ENCODE measurements at regions not wholly inside any gene's neighbourhood (a gene's known extent, or its start where the extent isn't known, plus 50 kb on each side); places are given as distances from the start of the nearest gene placed in this dataset.

GRCh38 chr3:153910387-153910786, 210.8 kb upstream of the ARHGEF26 start:
- no peaks in the 10 kb centered on the region for H3K36me3 ChIP-seq
- H3K4me1 ChIP-seq (replicated peaks) = no peaks in the 10 kb centered on the region
- no peaks in the 10 kb centered on the region for H3K27me3 ChIP-seq (replicated peaks; ENCODE audit: insufficient read depth)
- H3K4me3 ChIP-seq = no peak overlapping the region
- intact Hi-C loops (cut with DNase I) = no loop called here
- 45% methylated on average over 1 of the region's 1 CpG for WGBS
- no peaks in the 10 kb centered on the region for H3K9me3 ChIP-seq
- no peak for DNase-seq (ENCODE audit: low spot score)
- H3K27ac ChIP-seq = no peak overlapping the region
- no peak for TF ChIP-seq POLR2AphosphoS5 (IDR thresholded peaks at IDR 0.05)
- no peak for TF ChIP-seq POLR2A (IDR thresholded peaks at IDR 0.05)
- TF ChIP-seq CTCF (IDR thresholded peaks at IDR 0.05) = no peak

- Histone ChIP-seq H3K9me3 (no peaks in the 10 kb centered on the region), H3K4me3 (no peak overlapping the region), H3K27me3 (replicated peaks; ENCODE audit: insufficient read depth) (no peaks in the 10 kb centered on the region), H3K27ac (no peak overlapping the region), H3K4me1 (replicated peaks) (no peaks in the 10 kb centered on the region), H3K36me3 (no peaks in the 10 kb centered on the region)
- 91% methylated on average over 2 of the region's 2 CpGs for WGBS
- intact Hi-C loops (cut with DNase I) = no loop called here
- no peak for DNase-seq (ENCODE audit: low spot score)
- TF ChIP-seq POLR2AphosphoS5 (IDR thresholded peaks at IDR 0.05) = no peak
- TF ChIP-seq CTCF (IDR thresholded peaks at IDR 0.05) = no peak
- no peak for TF ChIP-seq POLR2A (IDR thresholded peaks at IDR 0.05)
Measured at GRCh38 chr3:153911116-153911515, 210.1 kb upstream of the ARHGEF26 start.

- no peak for DNase-seq (ENCODE audit: low spot score)
- Histone ChIP-seq H3K4me1 (replicated peaks) (no peaks in the 10 kb centered on the region), H3K4me3 (no peak overlapping the region), H3K27me3 (replicated peaks; ENCODE audit: insufficient read depth) (no peaks in the 10 kb centered on the region), H3K36me3 (no peaks in the 10 kb centered on the region), H3K9me3 (no peaks in the 10 kb centered on the region), H3K27ac (no peak overlapping the region)
- 64% methylated on average over 1 of the region's 1 CpG for WGBS
- TF ChIP-seq CTCF (IDR thresholded peaks at IDR 0.05) = no peak
- TF ChIP-seq POLR2AphosphoS5 (IDR thresholded peaks at IDR 0.05) = no peak
- intact Hi-C loops (cut with DNase I) = no loop called here
Measured at GRCh38 chr3:153919773-153920172, 201.4 kb upstream of the ARHGEF26 start.

GRCh38 chr3:153921826-153922225, 199.4 kb upstream of the ARHGEF26 start:
- Histone ChIP-seq H3K27ac (no peak overlapping the region), H3K36me3 (no peaks in the 10 kb centered on the region), H3K4me3 (no peak overlapping the region), H3K4me1 (replicated peaks) (no peaks in the 10 kb centered on the region), H3K27me3 (replicated peaks; ENCODE audit: insufficient read depth) (no peaks in the 10 kb centered on the region), H3K9me3 (no peaks in the 10 kb centered on the region)
- intact Hi-C loops (cut with DNase I) = no loop called here
- no peak for DNase-seq (ENCODE audit: low spot score)
- TF ChIP-seq POLR2AphosphoS5 (IDR thresholded peaks at IDR 0.05) (no peak), POLR2A (IDR thresholded peaks at IDR 0.05) (no peak), CTCF (IDR thresholded peaks at IDR 0.05) (no peak)

- no peaks in the 10 kb centered on the region for H3K9me3 ChIP-seq
- no peaks in the 10 kb centered on the region for H3K36me3 ChIP-seq
- no peaks in the 10 kb centered on the region for H3K4me1 ChIP-seq (replicated peaks)
- 92% methylated on average over 2 of the region's 2 CpGs for WGBS
- no peak overlapping the region for H3K27ac ChIP-seq
- no peak for TF ChIP-seq POLR2AphosphoS5 (IDR thresholded peaks at IDR 0.05)
- TF ChIP-seq POLR2A (IDR thresholded peaks at IDR 0.05) = no peak
- TF ChIP-seq CTCF (IDR thresholded peaks at IDR 0.05) = no peak
- no peak overlapping the region for H3K4me3 ChIP-seq
- H3K27me3 ChIP-seq (replicated peaks; ENCODE audit: insufficient read depth) = no peaks in the 10 kb centered on the region
- no peak for DNase-seq (ENCODE audit: low spot score)
- intact Hi-C loops (cut with DNase I) = no loop called here
Measured at GRCh38 chr3:153925841-153926514, 195.2 kb upstream of the ARHGEF26 start.
